A172 (cell line): ENCODE measurements at regions not wholly inside any gene's neighbourhood (a gene's known extent, or its start where the extent isn't known, plus 50 kb on each side); places are given as distances from the start of the nearest gene placed in this dataset.

ENCODE experiments used
- DNase-seq: peaks from one replicate; pipeline ENCODE4 v3.0.0-alpha.2; 2015; ENCODE audit warnings: low spot score

DNA sequence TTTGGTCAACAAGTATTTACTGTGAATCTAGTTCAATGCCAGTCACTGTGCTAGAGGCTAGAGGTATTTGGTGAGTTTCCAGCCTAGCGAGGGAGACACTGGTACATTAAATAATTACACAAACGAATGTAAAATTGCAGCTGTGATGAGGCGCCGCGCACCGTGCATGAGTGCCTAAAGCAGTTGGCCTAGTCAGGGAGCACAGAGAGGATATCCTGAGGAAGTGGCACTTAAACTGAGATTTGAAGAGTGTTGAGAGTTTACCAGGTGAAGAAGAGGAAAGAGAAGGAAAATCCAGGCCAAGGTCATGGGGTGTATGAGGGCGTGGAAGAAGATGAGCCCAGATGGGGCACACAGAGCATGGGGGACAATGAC is 157.6 kb upstream of the NDUFV2 start:
- DNase-seq = no peak

DNA sequence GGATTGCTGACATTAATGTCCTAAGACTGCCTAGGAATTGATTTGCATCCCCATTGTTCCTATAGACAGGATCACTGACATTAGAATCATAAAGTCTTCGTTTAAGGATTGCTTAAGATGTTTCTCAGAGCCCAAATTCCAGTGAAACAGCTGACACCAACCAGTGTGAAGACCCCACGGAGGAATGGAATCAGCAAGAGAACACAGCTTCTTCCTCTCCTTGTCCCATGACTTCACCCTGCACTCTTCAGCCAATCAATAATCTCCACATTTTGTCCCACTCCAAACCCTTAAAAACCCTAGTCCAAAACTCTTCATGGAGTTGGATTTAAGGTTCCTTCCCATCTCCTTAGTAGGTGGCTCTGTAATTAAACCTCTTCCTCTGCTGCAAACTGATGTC is 157.0 kb upstream of the NDUFV2 start:
- no peak for DNase-seq

DNA sequence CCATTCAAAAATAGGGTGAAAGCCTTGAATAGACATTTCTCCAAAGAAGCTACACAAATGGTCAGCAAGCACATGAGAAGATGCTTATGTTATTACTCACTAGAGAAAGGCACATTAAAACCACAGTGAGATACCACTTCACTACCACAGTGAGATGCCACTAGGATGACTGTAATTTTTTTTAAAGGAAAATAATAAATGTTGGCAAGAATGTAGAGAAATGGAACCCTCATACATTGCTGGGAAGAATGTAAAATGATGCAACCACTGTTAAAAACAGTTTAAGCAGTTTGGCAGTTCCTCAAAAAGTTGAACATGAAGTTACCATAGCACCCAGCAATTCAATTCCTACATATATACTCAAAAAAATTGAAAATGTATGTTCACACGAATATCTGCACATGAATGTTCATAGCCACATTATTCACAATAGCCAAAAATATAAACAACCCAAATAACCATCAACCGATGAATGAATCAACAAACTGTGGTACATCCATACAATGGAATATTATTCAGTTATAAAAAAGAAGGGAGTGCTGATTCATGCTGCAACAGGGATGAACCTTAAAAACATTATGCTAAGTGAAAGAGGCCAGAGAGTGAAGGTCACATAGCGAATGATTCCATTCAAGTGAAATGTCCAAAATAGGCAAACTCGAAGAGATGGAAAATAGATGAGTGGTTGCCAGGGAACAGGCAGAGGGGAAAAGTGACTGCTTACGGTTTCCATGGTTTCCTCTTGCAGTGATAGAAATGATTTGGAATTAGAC is 156.2 kb upstream of the NDUFV2 start:
- peak; percentile 97 for DNase-seq

DNA sequence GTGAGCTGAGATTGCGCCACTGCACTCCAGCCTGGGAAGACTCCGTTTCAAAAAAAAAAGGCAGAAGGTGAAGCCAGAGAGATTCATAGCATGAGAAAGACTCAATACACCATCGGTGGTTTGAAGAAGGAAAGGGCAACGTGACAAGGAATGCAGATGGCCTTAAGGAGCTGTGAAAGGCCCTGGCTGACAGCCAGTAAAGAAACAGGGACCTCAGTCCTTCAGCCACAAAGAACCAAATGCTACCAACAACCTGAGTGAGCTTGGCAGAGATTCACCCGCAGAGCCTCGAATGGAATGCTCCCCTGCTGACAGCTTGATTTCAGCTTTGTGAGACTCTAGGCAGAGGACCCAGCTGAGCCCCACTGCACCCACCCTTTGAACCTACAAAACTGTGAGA is 154.9 kb upstream of the NDUFV2 start:
- DNase-seq = peak; percentile 92

DNA sequence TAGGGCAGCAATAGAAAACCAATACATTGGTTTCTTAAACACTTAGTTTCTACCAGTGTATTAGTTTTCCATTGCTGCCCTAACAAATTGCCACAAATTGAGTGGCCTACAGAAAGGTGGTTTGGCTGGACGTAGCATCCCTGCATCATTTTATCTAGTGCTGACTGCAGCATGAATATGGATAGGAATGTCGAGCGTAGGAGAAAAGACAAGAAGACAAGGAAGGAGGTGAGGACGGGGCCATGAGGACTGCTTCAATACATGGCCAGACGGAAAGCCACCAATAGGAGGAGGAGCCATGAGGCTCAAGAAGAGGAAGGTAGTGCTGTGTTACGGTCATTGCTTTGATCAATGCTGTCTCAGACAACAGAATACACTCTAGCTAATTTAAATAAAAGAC is 154.5 kb upstream of the NDUFV2 start:
- DNase-seq = no peak

DNA sequence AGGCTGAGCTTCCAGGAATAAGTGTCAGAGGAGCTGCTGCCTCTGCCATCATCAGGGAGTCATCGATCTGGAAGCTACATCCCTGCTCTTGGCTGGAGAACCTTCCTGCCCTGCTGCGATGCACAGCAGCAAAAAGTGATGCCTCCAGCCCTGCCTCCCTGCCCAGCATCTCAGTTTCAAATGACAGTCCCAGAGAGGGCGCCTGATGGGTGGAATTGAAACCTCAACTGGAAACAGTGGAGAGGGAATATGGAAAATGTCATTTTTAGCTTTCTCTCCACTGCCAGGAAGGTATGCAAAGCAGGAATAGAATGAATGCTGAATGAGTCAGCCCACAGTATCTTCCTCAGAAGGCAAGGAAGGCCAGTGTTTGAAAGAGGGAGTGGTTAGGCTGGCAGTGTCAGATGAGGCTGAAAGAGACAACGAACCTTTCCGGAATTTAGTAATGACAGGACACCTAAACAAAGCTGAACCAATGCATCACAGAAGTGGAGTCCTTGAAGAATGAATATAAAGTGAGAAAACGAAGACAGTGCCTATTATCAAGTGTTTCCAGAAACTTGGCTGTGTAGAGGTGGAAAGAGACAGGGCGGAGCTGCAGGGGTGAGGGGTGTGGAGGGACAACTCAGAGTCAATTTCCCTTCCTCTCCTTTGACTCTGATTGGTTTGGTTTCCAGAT is 153.9 kb upstream of the NDUFV2 start:
- DNase-seq = peak; percentile 97

DNA sequence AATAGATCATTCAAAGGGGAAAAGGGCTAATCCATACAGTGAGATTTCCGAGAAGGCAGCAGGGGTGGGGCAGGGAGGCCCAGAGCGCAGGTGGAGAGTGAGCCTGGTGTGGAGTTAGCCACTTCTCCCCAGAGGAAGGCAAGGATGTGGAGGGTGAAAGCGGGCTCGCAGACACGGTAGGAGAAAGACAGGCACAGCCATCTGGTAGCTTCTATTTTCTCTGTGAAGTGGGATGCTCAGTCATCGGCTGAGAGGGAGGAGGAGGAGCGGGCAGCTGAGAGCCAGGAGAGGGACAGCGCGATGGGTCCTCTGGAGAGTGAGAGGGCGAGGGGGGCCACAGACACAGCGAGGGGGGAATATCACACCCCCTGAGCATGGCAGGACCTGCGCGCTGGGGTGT is 153.3 kb upstream of the NDUFV2 start:
- DNase-seq = peak; percentile 53

DNA sequence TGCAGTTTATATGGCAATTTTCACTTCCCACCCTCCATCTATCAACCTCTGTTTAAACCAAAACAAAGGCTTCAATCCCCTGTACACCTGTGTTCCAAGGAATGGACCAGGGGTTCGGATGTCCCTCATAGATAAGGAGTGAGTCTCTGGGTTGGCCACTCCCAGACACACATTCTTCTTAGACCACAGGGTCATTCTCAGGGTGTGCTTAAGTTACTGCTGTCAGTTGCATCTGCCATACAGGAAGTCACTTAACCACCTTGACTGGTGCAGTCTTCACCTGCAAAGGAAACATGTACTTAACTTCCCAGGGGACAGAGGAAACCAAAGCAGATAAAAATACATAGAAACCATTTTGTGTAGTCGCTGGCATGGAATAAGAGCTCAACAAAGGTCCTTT is 151.0 kb upstream of the NDUFV2 start:
- DNase-seq = peak; percentile 65

DNA sequence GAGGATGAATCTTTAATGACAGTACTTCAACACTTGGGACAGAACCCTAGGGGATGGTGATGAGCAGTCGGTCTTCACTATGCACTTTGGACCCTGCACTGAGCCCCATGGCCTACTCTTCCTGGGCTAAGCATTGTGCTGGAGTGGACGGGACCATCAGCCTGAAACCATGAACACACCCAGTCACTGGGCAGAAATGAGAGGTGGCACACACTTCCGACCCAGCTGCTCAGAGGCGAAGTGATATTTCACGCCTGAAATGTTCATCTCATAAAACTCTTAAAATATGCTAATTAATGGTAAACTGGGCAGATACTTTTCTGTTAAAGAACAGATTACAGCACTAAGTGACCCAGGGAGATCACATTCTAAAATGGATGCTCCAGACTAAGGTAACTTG is 150.3 kb upstream of the NDUFV2 start:
- DNase-seq = no peak

DNA sequence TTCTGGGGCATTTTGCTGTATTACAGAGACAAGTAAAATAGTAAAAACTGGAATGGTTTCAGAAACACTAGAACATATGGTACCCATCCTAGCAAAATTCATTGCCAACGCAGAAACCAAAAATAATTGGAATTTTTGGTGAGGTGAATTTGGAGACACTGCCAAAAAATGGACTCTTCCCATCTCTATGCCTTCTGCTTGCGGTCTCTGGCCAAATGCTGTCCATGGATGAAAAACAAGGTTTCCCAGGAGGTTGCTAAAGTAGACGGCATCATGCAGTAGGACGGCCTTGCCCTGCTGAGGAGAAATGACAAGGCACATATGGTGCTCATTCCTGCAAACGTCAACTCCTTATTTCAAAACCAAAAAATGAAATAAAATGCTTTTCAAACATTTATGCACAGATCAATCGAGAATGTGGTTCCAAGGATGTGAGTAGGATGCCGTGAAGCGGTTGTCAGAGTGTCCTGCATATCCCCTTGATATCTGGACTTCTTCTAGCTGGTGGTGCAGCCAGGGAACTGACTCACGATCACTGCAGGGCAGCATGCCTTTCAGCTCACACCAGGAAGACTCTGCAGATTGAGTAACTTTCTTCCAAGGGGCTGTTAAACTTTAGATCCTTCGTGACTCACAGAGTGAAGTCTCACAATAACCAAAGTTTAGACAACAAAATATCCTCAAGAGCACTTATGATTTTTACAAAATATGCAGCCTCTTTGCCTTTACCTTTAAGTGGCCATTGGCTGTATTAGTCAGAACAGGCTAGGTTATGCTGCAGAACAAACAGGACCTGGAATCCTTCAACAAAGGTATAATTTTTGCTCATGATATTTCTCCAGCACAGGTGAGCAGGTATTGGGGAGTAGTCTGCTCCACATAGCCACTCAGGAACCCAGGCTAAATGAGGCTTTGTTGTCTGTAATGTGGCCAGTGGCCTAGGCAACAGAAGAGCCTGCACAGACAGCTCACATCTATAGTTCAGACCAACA is 149.4 kb upstream of the NDUFV2 start:
- DNase-seq = no peak

DNA sequence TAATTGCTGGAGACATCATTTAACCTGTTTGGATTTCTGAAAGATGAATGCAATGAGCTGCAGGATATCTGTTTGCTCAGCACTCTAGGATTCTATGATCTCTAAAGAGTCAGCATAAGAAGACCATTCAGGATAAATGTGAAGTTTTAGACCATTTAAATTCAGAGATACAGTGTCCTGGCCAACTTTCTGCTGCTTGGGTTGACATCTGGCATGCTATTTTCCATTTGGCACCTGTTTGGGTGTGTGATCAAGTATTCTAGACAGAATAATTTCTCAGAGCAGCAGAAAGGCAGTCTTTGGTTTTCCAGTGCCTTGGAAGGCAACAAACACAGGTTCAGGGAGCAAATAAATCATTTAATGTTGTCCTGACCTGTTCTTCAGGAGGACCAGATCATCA is 144.8 kb upstream of the NDUFV2 start:
- DNase-seq = no peak

DNA sequence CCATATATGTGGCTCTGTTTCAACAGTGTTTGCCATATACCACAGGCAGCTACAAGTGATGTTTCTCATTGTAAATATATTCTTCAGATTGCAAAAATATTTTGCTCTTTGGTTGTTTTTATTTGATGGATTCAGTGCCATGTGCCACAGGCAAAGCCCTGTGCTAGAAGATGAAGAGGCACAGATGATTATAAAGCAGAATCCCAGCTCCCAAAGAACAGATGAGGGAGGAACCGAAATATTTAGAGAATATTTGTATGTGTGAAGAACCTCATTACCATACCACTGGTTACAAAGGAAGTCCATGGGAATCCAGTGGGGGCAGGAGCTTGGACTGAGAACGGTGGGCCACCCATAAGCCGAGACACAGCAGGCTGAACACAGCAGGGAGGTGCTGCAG is 143.8 kb upstream of the NDUFV2 start:
- no peak for DNase-seq

DNA sequence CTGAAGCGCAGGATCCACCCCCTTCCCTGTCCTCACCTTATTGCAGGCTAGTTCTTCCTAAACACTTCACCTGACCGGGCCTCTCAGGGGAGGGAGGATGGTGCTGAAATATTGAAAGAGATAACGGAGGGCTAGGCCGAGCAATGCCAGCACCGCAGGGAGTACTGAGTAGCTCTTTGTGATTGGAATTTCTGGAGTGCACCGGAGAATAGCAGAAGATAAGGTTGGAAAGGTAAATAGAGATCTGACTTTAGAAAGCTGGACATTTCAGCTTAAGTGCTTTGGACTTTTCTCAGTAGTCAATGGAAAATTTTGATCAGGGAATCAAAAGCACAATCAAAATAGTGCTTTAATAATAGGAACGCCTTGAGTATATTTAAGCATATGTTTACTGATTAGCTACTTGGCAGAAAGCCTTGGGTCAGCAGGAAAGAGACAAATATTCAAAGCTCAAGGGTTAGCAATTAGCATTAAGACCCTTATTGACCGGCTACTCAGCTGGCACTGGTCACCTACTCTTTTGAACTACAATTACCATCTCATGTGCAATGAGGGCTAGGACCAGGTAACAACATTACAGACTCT is 142.9 kb upstream of the NDUFV2 start:
- no peak for DNase-seq

DNA sequence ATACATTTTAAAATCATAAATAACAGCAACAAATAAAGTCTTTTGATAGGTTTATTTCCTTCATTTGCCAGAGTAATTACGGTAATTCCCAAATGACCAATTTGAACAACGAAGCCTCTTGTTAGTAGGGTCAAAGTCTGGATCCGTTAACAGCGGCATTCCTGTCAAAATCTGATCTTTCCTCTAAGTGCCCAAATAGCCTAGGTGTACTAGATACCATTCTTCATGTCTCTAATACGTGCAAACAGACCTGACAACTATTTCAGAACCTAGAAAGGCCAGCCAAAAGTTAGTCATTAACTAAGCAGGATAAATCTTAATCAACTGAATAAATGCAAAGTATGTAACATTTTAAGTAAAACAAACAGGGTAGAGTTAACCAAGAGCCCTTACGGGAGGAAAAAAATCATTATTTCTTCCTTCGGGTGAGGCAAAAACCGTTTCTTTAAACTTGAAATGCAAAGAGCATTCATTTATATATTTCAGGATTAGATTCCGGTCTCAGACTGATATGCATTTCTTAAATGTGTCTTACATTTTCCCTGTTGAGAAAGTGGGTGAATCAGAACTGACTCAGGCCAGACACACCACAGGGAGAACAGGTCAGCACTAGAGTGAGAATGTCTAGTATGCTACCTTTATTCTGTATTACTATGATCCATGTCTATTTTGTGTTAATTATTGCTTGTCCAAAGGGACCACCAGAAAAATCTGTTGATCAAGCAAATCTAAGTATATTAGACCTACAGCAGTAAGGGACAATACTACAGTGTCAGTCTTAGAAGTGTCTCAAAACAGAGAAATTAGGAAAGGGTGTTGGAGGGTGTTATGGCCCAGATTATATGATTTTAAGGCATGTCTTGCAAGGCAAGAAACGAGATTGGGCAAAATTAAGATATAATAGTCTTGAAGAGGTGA is 141.5 kb upstream of the NDUFV2 start:
- peak; percentile 55 for DNase-seq

DNA sequence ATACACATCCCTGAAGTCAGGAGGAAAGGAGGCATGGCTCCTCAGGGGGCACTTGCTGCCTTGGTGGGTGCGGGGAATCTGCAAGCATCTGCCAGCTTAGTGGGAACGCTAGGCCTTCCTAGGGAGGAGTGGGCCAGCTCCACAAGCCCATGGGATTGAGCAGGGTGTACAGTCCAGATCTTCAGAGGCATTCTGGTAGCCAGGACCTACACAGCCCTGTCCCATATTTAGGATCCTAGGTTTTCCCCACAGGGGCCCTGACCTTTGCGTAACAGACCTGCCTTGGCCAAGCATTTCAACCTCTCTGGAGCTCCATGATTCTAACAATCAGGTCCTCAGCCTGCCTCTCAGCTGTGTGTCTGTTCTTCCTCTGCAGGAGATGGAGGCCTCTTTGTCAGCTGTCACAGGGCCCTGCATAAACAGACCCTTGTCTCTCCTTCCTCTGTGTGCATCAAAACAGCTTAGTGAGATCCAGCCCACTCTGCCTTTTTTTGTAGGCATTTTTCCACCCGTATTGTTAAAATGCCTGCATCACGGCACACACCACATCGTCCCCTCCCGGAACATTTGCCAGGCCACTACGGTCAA is 140.2 kb upstream of the NDUFV2 start:
- DNase-seq = no peak

DNA sequence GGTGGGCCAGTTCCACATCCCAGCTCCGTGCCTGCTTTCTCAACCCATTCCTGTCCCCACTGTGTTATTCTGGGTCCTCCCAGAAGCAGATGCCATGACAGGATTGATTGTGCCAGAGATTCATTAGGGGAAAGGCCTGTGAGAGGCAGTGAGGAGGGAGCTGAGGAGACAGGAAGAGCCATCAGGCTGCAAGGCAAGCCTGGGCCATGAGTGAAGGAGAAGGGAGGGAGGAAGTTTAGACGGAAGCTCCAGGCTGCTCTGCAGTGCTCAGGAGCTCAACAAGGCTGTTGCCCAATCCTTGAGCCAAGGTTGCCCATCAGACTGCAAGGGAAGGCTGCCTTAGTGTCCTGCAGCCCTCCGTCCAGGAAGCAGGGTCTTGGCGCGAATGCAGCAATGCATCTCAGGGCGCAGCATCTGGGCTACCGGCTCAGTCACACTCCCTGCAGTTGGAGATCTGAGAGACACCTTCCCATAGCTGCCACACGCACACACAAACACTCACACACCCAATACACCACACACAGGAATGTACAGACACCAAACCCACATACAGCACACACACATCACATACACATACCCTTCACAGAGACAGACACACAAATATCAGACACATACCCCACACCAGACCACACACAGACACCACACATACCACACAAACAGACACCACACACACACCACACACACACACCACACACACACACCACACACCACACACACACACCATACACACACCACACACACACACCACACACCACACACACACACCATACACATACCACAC is 139.5 kb upstream of the NDUFV2 start:
- DNase-seq = no peak

DNA sequence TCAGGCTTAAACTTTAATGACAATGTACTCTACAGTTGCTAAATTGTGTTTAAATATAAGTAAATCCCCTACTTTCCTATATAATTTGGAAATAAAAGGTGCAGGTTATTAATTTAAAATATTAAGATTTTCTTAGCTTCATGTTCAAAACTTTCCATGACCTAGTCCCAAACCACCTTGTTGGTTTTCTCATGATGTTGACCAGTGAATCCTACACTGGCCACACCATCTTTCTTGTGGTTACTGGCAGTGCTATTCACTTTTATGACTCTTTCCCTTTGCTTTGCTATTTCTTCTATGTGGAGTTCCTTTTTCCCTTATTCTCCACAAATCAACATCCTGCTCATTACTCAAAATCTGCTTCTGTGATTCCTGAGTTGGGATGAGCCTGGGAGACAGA is 138.6 kb upstream of the NDUFV2 start:
- DNase-seq = no peak

DNA sequence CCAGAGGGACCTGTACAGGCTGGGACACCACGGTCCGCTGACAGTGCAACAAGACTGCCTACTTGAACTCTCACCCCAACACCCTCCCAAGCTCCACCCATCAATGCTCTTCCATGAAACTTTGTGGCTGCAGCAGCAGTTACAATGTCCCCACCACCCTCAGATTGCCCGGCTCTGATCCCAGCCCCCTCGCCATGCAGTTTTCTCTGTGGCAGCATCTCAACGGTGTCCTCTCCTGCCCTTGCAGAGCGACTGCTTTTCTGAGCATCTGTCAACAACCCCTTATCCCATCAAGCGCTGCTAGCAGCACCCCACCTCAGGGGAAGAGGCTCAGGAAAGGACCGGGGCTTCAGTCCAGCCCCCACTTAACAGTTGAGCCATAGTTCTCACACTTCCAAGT is 137.1 kb upstream of the NDUFV2 start:
- no peak for DNase-seq

DNA sequence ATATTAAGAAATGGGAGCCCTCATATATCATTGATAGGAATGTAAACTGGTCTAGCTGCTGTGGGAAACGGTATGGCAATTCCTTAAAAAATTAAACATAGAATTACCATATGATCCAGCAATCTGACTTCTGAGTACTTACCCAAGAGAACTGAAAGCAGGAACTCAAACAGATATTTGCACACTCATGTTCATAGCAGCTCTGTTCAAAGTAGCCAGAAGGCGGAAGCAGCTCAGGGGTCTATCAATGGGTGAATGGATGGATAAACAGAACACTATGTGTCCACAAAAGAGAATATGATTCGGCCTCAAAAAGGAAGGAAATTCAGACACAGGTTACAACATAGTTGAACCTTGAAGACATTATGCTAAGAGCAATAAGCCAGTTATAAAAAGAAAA is 135.7 kb upstream of the NDUFV2 start:
- DNase-seq = no peak

DNA sequence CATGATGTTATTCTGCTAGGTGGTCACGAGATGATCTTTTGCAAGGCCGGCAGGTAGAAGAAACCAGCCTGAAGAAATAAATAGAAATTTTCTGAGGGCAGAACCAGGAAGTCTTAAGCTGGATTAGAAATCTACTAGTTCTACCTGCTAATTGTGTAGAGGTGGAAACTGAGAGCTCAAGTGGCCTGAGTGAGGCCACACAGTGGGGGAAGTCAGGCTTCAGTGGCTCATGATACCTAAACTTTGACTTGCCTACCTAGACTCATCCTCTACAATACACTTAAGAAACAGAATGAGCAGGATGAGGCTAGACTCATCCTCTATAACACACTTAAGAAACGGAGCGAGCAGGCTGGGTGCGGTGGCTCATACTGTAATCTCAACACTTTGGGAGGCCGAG is 134.9 kb upstream of the NDUFV2 start:
- DNase-seq = no peak
